GM21447 (cell line): ENCODE measurements at regions not wholly inside any gene's neighbourhood (a gene's known extent, or its start where the extent isn't known, plus 50 kb on each side); places are given as distances from the start of the nearest gene placed in this dataset.

Experiments
- ATAC-seq: cut with Tn5 transposase; IDR thresholded peaks from one replicate; pipeline ENCODE4 v1.9.1; 2021; ENCODE audit not compliant: unreplicated experiment

DNA sequence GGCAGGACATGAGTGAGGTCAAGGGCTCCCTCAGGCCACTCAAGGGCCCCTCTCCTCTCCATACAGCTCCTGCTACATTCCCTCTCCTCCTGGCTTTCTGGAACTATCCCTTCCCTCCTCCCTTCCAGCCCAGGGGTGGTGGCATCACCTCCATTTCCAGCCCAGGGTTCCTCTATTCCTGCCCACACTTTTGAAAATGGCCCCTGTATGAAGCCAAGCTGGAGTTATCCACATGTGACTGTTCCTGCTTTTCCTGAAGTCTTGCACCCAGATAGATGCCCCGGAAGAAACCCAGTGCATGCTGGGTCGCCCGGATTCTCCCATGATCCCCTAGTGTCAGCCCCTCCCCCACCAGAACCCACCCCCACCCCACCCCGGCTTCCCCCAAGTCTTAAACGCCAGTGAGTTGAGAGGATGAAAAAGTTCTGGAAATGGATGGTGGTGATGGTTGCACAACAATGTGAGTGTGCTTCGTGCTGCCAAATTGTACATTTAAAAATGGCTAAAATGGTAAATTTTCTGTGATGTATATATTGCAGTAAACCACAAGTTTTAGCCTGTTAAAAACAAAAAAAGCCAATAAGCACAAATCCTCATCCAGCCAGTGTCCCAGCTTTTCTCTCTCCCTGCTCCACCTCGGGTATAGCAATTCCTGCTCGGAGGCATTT, 136.9 kb downstream of the SCARB1 start:
- ATAC-seq, result no peak

DNA sequence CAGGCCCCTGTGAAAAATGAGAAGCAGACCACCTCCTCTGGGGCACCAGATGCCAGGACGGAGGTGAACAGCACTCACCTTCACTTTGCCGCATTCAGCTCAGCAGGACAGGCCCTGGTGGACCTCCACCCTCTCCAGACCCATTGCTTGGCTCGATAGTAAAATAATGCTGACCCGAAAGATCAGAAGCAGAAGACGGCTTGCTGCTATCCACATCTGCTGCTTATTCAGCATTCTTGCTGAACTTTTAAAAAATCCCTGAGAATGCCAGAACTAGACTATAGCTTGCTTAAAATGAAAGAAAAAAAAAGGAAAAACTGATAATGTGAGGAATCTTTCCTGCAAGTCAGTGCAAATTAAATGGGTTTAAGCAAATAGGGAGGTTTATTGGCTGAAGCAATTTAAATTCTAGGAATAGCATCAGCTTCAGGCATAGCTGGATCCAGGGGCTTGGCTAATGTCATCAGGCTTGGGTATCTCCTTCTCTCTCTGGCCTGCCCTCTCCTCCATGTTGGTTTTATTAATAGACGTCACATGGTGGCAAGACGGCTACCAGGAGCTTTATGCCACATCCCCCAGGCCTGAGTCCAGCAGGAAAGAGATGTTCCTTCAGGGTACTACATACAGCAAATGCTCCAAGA, 137.9 kb downstream of the SCARB1 start:
- no peak for ATAC-seq

DNA sequence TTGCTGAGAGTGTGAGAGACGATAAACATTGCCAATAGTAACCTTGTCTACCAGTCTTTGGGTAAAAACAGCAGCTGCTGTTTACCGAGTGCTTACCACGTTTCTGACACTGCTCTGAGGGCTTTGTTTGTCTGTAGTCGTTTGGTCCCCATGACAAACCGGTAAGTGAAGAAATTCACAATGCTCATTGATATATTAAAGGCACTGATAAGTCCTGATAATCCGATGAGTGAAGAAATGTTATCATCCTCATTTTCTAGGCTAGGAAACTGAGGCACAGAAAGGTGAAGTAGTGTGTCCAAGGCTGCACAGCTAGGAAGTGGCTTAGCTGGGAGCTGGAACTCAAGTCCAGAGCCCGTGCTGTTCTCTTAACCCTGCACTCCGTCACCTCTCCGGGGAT, 138.6 kb downstream of the SCARB1 start:
- no peak for ATAC-seq

DNA sequence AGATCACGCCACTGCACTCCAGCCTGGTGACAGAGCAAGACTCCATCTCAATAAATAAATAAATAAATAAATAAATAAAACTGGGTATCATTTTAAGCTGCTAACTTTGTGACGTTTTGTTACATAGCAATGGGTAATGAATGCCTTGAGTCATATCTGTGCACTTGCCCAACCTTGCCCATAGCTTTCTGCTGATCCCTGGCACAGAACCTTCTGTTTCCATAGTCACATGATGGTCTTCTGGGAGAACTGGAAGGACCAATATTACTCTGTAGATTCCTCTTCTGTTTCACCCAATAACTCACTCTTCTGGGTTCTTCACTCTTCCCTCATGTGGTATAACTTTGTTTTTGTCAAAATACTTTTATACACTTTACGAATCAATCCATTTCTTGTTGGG, 140.8 kb downstream of the SCARB1 start:
- ATAC-seq, result no peak

DNA sequence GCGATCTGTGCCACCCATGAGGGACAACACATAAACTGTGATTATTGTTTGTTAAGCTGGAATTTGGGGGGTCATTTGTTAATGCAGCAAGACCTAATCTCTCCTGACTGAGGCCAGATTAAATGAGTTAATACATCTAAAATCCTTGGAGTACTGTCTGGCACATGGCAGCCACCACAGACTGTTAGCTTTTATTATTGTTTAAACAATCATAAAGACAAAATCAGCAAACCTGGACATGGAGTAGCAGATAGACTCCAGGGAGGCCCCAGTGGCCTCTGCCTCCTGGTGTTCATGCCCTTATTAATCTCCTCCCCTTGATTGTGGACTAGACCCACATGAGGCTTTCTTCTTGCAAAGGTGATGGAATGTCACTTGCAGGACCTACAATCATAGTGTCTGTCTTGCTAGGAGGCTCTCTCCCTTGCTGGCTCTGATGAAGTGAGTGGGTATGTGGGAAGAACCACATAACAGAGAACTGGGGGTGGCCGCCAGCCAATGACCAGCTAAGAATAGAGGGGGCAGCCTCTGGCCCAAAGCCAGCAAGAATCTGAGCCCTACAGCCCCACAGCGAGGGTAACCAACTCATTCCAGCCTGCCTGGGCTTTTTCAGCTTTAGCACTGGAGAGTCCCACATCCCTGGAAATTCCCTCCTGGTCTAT, 142.0 kb downstream of the SCARB1 start:
- no peak for ATAC-seq

DNA sequence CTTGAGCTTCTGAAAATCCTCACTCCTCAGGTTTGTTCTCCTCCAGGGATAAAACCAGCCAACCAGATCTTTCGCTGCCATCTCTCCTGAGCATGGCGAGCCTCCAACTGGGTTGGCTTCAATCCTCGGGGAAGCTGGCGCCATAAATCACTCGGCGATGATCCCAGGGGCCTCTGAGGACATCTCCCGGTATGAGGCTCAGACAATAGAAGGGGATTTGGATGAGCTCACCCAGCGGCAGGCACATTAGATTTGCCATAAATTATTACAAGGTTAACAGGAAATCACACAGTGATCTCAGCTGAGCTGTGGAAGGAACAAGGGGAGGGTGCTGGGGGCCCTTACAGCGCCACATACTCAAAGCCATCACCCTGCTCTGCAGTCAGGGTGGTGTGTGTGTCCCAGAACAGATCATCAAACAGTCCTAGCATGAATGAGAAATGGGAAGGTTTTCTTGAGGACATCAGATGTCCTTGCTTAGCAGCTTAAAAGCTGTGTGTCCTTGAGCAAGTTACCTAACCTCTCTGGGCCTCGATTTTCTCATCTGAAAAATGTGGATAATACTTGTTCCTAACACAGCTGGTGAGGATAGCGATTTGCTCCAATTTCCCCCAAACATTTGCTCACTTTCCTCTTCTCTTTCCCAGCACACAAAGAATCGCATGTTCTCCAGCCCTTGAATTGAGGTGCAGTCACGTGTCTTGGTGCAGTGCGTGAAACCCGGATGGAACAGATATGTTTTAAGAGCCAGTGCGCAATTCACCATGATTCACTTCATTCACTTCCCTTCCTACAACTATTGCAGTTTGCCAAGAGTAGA, 142.8 kb downstream of the SCARB1 start:
- ATAC-seq, result no peak

DNA sequence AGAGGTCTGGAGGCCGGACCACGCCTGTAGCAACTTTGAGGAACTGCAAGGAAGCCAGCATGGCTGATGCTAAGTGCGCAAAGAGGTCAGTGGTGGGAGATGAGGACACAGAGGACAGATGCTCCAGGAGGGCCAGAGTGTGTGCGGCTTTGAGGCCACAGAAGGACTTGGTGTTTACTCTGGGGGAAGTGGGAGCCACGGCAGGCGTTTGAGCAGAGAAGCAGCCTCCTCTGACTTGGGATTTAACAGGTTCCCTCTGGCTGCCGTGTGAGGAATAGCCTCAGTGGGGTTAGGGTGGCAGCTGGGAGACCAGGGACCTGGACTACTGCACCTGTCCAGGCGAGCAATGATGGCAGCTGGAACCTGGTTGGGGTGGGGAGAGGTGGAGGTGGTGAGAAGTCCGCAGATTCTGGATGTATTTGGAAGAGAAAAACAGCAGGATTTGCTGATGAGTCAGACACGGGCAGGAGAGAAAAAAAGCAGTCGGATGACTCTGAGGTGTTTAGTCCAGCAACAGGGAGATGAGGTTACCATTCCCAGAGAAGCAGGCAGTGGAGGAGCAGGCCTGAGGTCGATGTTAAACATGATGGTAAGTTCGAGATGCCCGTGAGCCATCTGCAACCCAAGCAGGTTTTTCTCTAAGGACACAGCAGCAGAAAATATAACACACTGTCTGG, 143.5 kb downstream of the SCARB1 start:
- ATAC-seq, result no peak

DNA sequence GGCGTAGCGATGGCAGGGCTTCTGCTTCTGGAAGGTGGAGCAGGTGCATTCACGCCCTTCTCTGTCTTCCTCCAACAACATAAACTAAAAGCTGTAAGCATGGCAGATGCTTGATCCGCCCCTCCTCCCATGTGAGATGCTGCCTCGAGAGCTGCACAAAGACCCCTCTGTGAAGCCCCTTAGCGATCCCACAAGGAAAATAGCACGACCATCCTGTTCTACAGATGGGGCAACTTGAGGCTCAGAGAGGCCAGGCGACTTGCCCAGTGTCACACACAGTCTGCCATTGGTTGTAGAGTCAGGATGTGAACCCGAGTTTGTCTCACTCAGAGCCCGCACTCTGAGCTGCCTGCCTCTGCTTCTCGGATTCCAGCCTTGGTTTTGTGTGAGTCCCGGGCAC, 144.4 kb downstream of the SCARB1 start:
- ATAC-seq, result no peak

DNA sequence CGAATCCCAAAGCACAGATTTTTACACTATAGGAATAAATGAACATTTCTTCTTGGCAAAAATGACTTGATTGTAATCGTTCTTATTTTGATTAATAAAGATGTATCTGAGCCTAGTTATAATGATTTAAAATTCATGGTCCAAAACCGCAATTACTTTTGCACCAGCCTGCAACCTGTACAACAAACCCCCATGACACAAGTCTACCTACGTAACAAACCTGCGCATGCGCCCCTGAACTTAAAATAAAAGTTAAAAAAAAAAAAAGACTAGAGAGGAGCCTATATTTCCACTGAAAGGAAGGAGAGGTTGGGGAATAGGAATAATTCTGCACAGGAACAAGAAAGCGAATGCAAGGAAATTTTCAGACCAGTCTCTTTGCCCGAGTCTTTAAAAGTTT, 145.2 kb downstream of the SCARB1 start:
- ATAC-seq, result no peak

DNA sequence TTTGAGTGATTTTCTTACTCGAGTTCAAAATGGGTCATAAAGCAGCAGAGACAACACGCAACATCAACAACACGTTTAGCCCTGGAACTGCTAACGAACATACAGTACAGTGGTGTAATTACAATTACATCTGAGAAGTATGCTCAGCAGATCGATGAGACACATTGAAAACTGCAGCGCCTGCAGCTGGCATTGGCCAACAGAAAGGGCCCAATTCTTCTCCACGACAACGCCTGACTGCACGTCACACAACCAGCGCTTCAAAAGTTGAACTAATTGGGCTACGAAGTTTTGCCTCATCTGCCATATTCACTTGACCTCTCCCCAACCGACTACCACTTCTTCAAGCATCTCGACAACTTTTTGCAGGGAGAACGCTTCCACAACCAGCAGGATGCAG, 145.6 kb downstream of the SCARB1 start:
- ATAC-seq, result no peak

DNA sequence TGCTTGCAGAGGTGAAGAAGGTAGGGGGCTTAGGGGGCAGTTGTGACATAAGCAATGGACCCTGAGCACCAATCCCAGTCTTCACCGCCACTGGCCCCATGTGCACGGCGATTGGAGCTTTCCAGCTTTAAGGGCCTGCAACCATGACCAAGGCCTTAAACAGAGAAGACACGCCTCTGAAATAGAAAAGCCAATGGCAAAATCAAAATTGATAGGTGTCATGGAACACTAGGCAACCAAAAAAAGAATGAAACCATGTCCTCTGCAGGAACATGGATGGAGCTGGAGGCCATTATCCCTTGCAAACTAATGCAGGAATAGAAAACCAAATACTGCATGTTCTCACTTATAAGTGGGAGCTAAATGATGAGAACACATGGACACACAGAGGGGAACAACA, 146.3 kb downstream of the SCARB1 start:
- no peak for ATAC-seq

DNA sequence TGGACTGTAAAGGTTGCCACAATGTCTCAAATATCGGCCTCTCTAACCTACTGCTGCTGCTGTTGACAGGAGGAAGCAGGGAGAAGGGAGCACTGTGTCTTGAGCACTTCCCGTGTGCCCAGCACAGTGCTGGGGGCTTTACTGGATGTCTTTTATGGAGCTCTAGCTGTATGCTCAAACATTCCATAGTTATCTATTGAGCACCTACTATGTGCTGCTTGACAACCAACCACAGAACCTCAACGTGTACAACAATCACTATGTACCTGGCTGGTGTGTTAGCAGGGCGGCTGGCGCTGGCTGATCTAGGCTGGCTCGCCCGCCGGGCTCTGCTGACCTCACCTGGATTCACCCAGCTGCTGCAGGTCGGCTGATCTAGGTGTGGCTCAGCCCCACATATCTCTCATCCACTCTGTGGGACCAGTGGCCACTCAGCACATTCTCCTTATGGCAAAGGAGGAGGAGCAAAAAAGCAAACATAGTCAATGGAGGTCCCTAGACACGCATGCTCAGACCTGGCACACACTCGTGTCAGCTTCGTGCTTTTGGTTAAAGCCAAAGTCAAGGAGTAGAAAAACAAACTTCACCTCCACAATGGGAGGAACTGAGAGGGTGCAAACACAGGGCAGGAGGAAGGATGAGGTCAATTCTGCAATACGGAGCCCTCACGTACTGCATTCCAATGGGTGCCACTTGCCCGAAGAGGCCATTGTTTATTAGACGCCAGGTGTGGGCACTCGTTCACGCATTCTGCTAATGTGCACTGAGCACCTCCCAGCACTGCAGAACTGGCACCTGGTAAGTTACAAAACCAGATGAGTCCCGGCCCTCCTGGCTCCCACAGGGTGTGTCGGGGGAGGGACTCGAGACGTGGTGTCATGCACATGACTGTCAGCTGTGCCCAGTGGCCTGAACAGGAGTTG, 147.2 kb downstream of the SCARB1 start:
- ATAC-seq, result no peak

DNA sequence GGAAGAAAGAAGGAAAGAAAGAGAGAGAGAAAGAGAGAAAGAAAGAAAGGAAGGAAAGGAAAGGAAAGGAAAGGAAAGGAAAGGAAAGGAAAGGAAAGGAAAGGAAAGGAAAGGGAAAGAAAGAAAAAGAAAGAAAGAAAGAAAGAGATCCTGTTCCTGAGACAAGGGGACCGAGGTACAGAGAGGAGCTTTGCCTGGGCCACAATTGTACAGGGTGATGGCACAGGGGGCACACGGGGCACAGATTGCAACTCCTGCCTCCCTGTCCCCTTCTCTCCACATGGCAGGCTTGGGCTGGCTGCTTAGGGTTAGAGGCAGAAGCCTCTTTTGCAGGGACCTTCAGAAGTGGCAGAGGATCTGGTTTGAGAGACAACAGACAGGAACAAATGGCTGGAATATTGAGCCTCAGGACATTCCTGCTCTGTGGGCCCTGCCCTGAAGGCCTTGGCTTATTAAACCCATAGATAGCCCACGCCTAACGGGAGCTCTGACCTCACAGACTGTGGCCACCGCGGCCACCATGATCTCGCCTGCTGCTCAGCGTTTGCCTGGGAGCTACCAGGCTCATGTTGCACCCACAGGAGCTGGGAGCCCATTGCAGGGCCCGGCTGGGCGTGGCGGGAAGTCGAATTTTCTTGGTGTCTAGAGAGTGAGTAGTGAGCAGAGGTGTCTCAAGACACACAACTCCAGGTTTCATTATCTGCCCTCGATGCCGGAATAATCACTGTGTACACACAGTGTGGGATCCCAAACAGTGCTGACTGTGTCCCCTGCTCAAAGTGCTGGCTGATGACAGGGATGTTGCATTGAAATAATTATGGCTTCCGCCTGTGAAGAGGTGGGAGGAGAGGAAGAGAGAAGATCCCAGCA, 147.9 kb upstream of the NCOR2 start:
- no peak for ATAC-seq

DNA sequence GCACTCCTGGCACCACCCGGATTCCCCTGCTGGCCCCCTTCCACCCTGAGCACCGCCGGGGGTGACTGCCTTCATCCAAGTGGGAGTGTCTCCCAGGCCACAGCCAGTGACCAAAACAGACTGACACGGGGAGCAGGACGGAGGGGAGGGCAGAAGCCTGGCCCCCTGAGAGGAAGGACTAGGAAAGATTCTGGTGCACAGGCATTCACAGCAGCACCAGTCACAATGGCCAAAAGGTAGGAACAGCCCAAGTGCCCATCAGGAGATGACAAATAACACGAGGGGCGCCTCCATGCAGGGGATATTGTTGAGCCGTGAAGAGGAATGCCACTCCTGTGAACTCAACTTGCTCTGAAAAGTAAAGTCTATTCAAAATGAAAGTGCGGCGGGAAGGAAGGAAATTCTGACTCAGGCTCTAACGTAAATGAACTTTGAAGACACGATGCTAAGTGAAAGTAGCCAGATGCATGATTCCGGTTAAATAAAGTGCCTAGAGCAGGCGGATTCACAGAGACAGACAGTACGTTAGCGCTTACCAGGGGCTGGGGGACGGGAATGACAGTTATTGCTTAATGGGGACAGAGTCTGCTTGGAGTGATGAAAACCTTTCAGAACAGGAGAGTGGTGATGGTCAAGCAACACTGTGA, 146.1 kb upstream of the NCOR2 start:
- ATAC-seq, result peak; percentile 90

DNA sequence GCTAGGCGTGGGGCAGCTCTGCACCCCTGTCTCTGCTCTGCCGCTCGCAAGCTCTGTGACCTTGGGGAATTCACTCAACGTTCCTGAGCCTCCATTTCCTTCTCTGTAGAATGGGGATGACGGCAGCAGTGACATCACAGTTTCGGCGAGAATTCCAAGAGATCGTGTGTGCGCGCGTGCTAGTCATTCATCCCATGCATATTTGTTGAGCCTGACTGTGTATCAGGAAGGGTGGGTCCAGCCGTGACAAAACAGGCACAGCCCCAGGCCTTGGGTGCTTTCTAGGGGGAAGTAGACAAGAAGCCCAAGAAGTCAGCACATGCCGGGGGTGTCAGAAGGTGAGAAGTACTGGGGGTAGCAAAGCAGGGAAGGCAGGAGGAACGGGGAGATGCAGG, 145.6 kb upstream of the NCOR2 start:
- ATAC-seq, result peak; percentile 27

DNA sequence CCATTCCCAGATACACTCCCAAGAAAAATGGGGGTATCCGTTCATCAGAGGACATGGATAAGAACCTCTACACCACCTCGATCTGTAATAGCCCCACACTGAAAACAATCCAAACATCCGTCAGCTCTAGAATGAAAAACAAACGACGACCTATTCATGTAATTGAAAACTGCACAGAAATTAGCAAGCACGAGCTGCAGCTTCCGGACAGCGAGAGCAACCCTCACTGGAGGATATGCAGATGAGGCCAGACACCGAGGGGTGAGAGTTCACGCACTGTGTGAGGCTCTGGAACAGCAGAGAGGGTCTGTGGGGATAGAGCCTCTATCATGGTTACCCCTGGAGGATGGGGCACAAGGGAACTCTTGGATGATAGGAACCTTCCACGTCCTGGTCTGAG, 143.9 kb upstream of the NCOR2 start:
- ATAC-seq, result no peak

DNA sequence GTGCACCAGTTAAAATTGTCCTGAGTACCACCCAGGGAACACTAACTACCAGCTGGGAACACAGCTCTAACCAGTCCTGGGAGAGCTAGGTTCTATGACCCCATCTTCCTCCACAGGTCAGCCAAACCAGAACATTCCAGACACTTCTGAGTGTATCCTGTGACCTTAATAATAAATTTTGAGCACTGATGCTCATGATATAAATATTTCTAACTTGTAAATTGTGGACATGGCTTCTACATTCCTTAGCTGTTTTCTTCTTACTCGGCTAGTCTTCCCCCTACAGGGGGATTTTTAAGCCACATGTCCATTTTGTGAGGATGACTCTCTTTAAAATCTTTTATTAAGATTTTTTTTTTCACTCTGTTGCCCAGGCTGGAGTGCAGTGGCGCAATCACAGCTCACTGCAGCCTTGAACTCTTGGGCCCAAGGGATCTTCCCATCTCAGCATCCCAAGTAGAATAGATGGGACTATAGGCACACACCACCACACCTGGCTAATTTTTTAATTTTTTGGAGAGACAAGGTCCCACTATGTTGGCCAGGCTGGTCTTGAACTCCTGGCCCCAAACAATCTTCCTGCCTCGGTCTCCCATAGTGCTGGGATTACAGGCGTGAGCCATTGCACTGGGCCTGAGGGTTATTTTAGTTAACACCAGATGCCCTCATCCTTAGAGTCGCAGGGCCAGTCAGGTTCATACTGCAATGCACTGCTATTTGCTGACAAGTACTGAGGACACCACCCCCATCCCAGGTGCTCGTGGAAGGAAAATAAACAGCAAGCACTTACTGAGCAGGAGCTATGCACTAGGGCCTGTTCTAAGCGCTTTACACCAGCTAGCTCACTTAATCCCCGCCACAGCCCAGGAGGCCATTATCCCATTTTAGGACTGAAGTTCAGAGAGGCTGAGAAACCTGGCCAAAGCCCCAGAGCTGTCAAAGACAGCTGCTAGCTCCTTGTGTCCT, 142.6 kb upstream of the NCOR2 start:
- no peak for ATAC-seq
